SK-N-SH (cell line): ENCODE measurements at regions not wholly inside any gene's neighbourhood (a gene's known extent, or its start where the extent isn't known, plus 50 kb on each side); places are given as distances from the start of the nearest gene placed in this dataset.
"Not testable (repeated sequence)": the region's sequence is repeated elsewhere in the genome, so short reads cannot be mapped to it uniquely, and the experiment has no call there.

Source experiments
- CTCF ChIA-PET: fragments of 300-600, 350-600 bp; formaldehyde crosslinking; extraction: SDS; loops from one replicate; lab custom pipeline; 2021; lab: Yijun Ruan, JAX
- POLR2A ChIA-PET: fragments of 350-600 bp; sonication (Branson Sonifier 250); formaldehyde crosslinking; extraction: SDS; loops from one replicate; lab custom pipeline; 2020; ENCODE audit warnings: antibody characterized with exemption, inconsistent platforms; lab: Yijun Ruan, JAX
- DNase-seq: peaks from one replicate; pipeline ENCODE4 v3.0.0; 2012
- H2AFZ ChIP-seq: fragments of 200-600 bp; sonication (generic); 2 replicates; pipeline ENCODE4 v1.8.1; 2016; ENCODE audit warnings: antibody characterized with exemption, mild to moderate bottlenecking, low read depth
- H3F3A ChIP-seq: fragments of 200-600 bp; sonication (generic); replicated peaks from 2 replicates; pipeline ENCODE3; 2016; ENCODE audit warnings: antibody characterized with exemption, mild to moderate bottlenecking; ENCODE audit not compliant: insufficient read depth
- H3K27ac ChIP-seq, 2 experiments: fragments of 200-500 bp in 1 of 2; fragments of 200-600 bp in 1 of 2; sonication (Bioruptor generic) in 1 of 2; sonication (generic), shearing (Covaris generic) in 1 of 2; 2 replicates each; pipeline versions ENCODE4 v1.5.1 to v1.6.1; 2014 to 2016; ENCODE audit warnings: low read depth in 2 of 2, inconsistent platforms in 1 of 2, low read length in 1 of 2, mild to moderate bottlenecking in 1 of 2, mixed read lengths in 1 of 2
- H3K27me3 ChIP-seq: fragments of 200-600 bp; sonication (generic), shearing (Covaris generic); 2 replicates; pipeline ENCODE4 v1.6.1; 2016; ENCODE audit warnings: mixed run types; ENCODE audit not compliant: insufficient read depth
- H3K36me3 ChIP-seq, 2 experiments: fragments of 200-500 bp in 1 of 2; fragments of 200-600 bp in 1 of 2; sonication (Bioruptor generic) in 1 of 2; sonication (generic) in 1 of 2; replicated peaks in 1 of 2; 2 replicates each; pipeline versions ENCODE3 to v1.5.1; 2014 to 2016; ENCODE audit warnings: low read length in 1 of 2, mild to moderate bottlenecking in 1 of 2; ENCODE audit not compliant: insufficient read depth in 2 of 2, control insufficient read depth in 1 of 2
- H3K4me1 ChIP-seq, 2 experiments: fragments of 200-500 bp in 1 of 2; fragments of 200-600 bp in 1 of 2; sonication (Bioruptor generic) in 1 of 2; sonication (generic), shearing (Covaris generic) in 1 of 2; 2 replicates each; pipeline versions ENCODE4 v1.5.1 to v1.6.1; 2014 to 2016; ENCODE audit warnings: low read depth in 1 of 2, low read length in 1 of 2, mixed run types in 1 of 2; ENCODE audit not compliant: insufficient read depth in 2 of 2, control insufficient read depth in 1 of 2
- H3K4me2 ChIP-seq: fragments of 200-600 bp; sonication (generic), shearing (Covaris generic); 2 replicates; pipeline ENCODE4 v1.6.1; 2017; ENCODE audit warnings: mixed run types
- H3K4me3 ChIP-seq, 2 experiments: fragments of 200-500 bp in 1 of 2; fragments of 200-600 bp in 1 of 2; sonication (Bioruptor generic) in 1 of 2; sonication (generic), shearing (Covaris generic) in 1 of 2; 2 replicates each; pipeline versions ENCODE4 v1.5.1 to v1.8.1; 2014 to 2016; ENCODE audit warnings: low read depth in 2 of 2, inconsistent platforms in 1 of 2, low read length in 1 of 2, mild to moderate bottlenecking in 1 of 2, mixed read lengths in 1 of 2, moderate library complexity in 1 of 2
- H3K79me2 ChIP-seq: fragments of 200-600 bp; sonication (generic); 2 replicates; pipeline ENCODE4 v1.8.1; 2017; ENCODE audit warnings: mild to moderate bottlenecking; ENCODE audit not compliant: insufficient read depth
- H3K9ac ChIP-seq: fragments of 200-600 bp; sonication (generic); 2 replicates; pipeline ENCODE4 v1.6.1; 2017; ENCODE audit warnings: mixed run types
- H3K9me2 ChIP-seq: fragments of 200-600 bp; sonication (generic); 2 replicates; pipeline ENCODE4 v1.6.1; 2017; ENCODE audit warnings: mixed run types
- H3K9me3 ChIP-seq: fragments of 200-600 bp; sonication (generic); 2 replicates; pipeline ENCODE4 v1.6.1; 2017; ENCODE audit warnings: mixed run types, mild to moderate bottlenecking, moderate library complexity
- H4K20me1 ChIP-seq: fragments of 200-600 bp; sonication (generic); 2 replicates; pipeline ENCODE4 v1.6.1; 2017; ENCODE audit warnings: mild to moderate bottlenecking, mixed run types; ENCODE audit not compliant: insufficient read depth
- CTCF ChIP-seq: fragments of 200-600 bp; sonication (generic); IDR thresholded peaks from 2 replicates; pipeline ENCODE4 v1.6.1; 2017; ENCODE audit warnings: antibody characterized with exemption, mild to moderate bottlenecking, moderate library complexity
- ELF1 ChIP-seq: IDR thresholded peaks from 2 replicates; pipeline ENCODE4 v1.4.0; 2012
- FOSL2 ChIP-seq: IDR thresholded peaks from 2 replicates; pipeline ENCODE4 v1.4.0; 2012; ENCODE audit warnings: low read depth, mild to moderate bottlenecking, moderate library complexity, borderline replicate concordance
- GABPA ChIP-seq: IDR thresholded peaks from 2 replicates; pipeline ENCODE4 v1.4.0; 2012; ENCODE audit warnings: low read depth, mild to moderate bottlenecking
- MXI1 ChIP-seq: IDR thresholded peaks from 2 replicates; pipeline ENCODE4 v1.6.1; 2012; ENCODE audit warnings: mild to moderate bottlenecking, low read depth, low read length, improper control_type of control experiment
- NFIC ChIP-seq: IDR thresholded peaks from 2 replicates; pipeline ENCODE4 v1.4.0; 2012; ENCODE audit warnings: borderline replicate concordance
- RAD21 ChIP-seq: IDR thresholded peaks from 2 replicates; pipeline ENCODE4 v1.6.1; 2012; ENCODE audit warnings: mild to moderate bottlenecking, low read length
- TCF12 ChIP-seq: IDR thresholded peaks from 2 replicates; pipeline ENCODE4 v1.4.0; 2012
- TEAD4 ChIP-seq: IDR thresholded peaks from 2 replicates; pipeline ENCODE4 v1.4.0; 2012; ENCODE audit warnings: mild to moderate bottlenecking, borderline replicate concordance; ENCODE audit not compliant: insufficient read depth
- USF1 ChIP-seq: IDR thresholded peaks from 2 replicates; pipeline ENCODE4 v1.4.0; 2012; ENCODE audit warnings: low read depth, borderline replicate concordance
- ZBTB33 ChIP-seq: IDR thresholded peaks from 2 replicates; pipeline ENCODE4 v1.4.0; 2012; ENCODE audit warnings: low read depth, borderline replicate concordance
- WGBS: methylation state at CpG from one replicate; pipeline ENCODE4 v1.1.6; 2017; ENCODE audit warnings: low lambda C conversion rate; 5-methylcytosine and 5-hydroxymethylcytosine counted together

GRCh38 chrX:115888041-115888440 is 282.5 kb upstream of the AGTR2 start:
- H3K27me3 ChIP-seq, H3K9me2 ChIP-seq, H2AFZ ChIP-seq, CTCF ChIA-PET, H3F3A ChIP-seq, H4K20me1 ChIP-seq, H3K4me1 ChIP-seq, H3K9me3 ChIP-seq, H3K36me3 ChIP-seq, H3K79me2 ChIP-seq, DNase-seq, POLR2A ChIA-PET: not testable (repeated sequence)
- H3K27ac ChIP-seq, result peak overlapping the region in 1 of 2 experiments; percentile 93; a peak in 2 of 4 replicates
- peak overlapping the region in 1 of 2 experiments; percentile 49; a peak in 2 of 4 replicates for H3K4me3 ChIP-seq
- peak overlapping the region; percentile 64 for H3K9ac ChIP-seq
- TF ChIP-seq CTCF, result 0 out of 2 replicates have a peak, but pooled peaks have one; percentile 8
- 0 out of 2 replicates have a peak, but pooled peaks have one; percentile 15 for TF ChIP-seq ELF1
- peak; percentile 50; the same call in 1 of the 2 replicates for TF ChIP-seq ZBTB33
- WGBS, result 38% methylated on average over 14 of the region's 29 CpGs
- H3K4me2 ChIP-seq, result peak overlapping the region; percentile 55; the same call in 1 of the 2 replicates

- H3K9me2 ChIP-seq, H3K9me3 ChIP-seq, H3K27me3 ChIP-seq, DNase-seq, H3K36me3 ChIP-seq, H3K9ac ChIP-seq, POLR2A ChIA-PET, H3K4me1 ChIP-seq, H3F3A ChIP-seq, H4K20me1 ChIP-seq, H3K79me2 ChIP-seq, H3K27ac ChIP-seq, CTCF ChIA-PET: not testable (repeated sequence)
- WGBS, result 47% methylated on average over 20 of the region's 39 CpGs
- H2AFZ ChIP-seq, result peak overlapping the region; percentile 59; the same call in 1 of the 2 replicates
- peak overlapping the region; percentile 55; the same call in 1 of the 2 replicates for H3K4me2 ChIP-seq
- peak overlapping the region; percentile 23 to 32; a peak in 2 of 4 replicates for H3K4me3 ChIP-seq
Measured at GRCh38 chrX:115888519-115888918, 282.0 kb upstream of the AGTR2 start.

- DNase-seq, result no peak
- 95% methylated on average over 25 of the region's 32 CpGs for WGBS
- Histone ChIP-seq H3K4me3 (no peak overlapping the region), H4K20me1 (no peaks in the 10 kb centered on the region), H3K4me2 (no peak overlapping the region), H3K79me2 (no peaks in the 10 kb centered on the region), H3F3A (no peaks in the 10 kb centered on the region), H3K4me1 (peaks cover 0 to 6% of the 10 kb centered on the region in 2 experiments; a peak in 1 of 4 replicates), H3K9me2 (no peaks in the 10 kb centered on the region), H2AFZ (no peak overlapping the region), H3K36me3 (no peaks in the 10 kb centered on the region), H3K27me3 (no peaks in the 10 kb centered on the region), H3K9me3 (no peaks in the 10 kb centered on the region), H3K9ac (no peak overlapping the region), H3K27ac (no peak overlapping the region)
- no peak for TF ChIP-seq MXI1
- no peak for TF ChIP-seq TCF12
- no peak for TF ChIP-seq TEAD4
- no peak for TF ChIP-seq FOSL2
- TF ChIP-seq RAD21, result no peak
- TF ChIP-seq NFIC, result no peak
- no peak for TF ChIP-seq GABPA
- no peak for TF ChIP-seq USF1
- ChIA-PET CTCF (interaction anchor here (1.4 kb wide), 1 partner anchor 61 kb away, joined by 5 read pairs; no protein-coding TSS in a partner anchor), POLR2A (no interaction called here)
Measured at GRCh38 chrX:115889121-115889890, 281.2 kb upstream of the AGTR2 start.
